ENCODE measurements at regions not wholly inside any gene's neighbourhood (a gene's known extent, or its start where the extent isn't known, plus 50 kb on each side); places are given as distances from the start of the nearest gene placed in this dataset.

GRCh38 chr21:15441060-15441493, 288.7 kb upstream of the USP25 start (continued):
- TF ChIP-seq HMGA1 (CRISPR knock-in tag; conservative IDR thresholded peaks at IDR 0.05) (no peak), ZBTB8A (CRISPR knock-in tag; IDR thresholded peaks at IDR 0.05; ENCODE audit: borderline replicate concordance, low read depth) (no peak), AKNA (CRISPR knock-in tag; IDR thresholded peaks at IDR 0.05; ENCODE audit: borderline replicate concordance) (no peak), DNMT3B (CRISPR knock-in tag; conservative IDR thresholded peaks at IDR 0.05) (no peak), SUZ12 (IDR thresholded peaks at IDR 0.05; ENCODE audit: low read depth, low read length) (no peak), FOXA1 (IDR thresholded peaks at IDR 0.05) (no peak), FOXA1 (CRISPR knock-in tag; IDR thresholded peaks at IDR 0.05) (peak; percentile 85), NKX3-1 (CRISPR knock-in tag; IDR thresholded peaks at IDR 0.05) (peak; percentile 85; the same call in 1 of the 2 replicates), ZNF891 (CRISPR knock-in tag; IDR thresholded peaks at IDR 0.05) (no peak), ZNF12 (CRISPR knock-in tag; IDR thresholded peaks at IDR 0.05) (peak; percentile 38; the same call in 1 of the 2 replicates), ZSCAN12 (CRISPR knock-in tag; IDR thresholded peaks at IDR 0.05) (0 out of 2 replicates have a peak, but pooled peaks have one; percentile 38), ZNF484 (CRISPR knock-in tag; IDR thresholded peaks at IDR 0.05; ENCODE audit: borderline replicate concordance, low read depth) (no peak), THAP11 (CRISPR knock-in tag; IDR thresholded peaks at IDR 0.05) (peak; percentile 67), NRL (CRISPR knock-in tag; IDR thresholded peaks at IDR 0.05; ENCODE audit: borderline replicate concordance) (no peak), ZNF629 (CRISPR knock-in tag; conservative IDR thresholded peaks at IDR 0.05) (peak; percentile 61), MXD4 (CRISPR knock-in tag; IDR thresholded peaks at IDR 0.05) (no peak), TFAP4 (IDR thresholded peaks at IDR 0.05; ENCODE audit: borderline replicate concordance, low read depth) (peak; percentile 97), SNAPC4 (CRISPR knock-in tag; IDR thresholded peaks at IDR 0.05) (0 out of 2 replicates have a peak, but pooled peaks have one; percentile 33), NONO (IDR thresholded peaks at IDR 0.05) (no peak), NONO (CRISPR knock-in tag; conservative IDR thresholded peaks at IDR 0.05) (0 out of 2 replicates have a peak, but pooled peaks have one; percentile 65), ZFX (CRISPR knock-in tag; IDR thresholded peaks at IDR 0.05; ENCODE audit: low read depth) (peak; percentile 61; the same call in 1 of the 2 replicates)
